ENCODE measurements at regions not wholly inside any gene's neighbourhood (a gene's known extent, or its start where the extent isn't known, plus 50 kb on each side); places are given as distances from the start of the nearest gene placed in this dataset.

DNA sequence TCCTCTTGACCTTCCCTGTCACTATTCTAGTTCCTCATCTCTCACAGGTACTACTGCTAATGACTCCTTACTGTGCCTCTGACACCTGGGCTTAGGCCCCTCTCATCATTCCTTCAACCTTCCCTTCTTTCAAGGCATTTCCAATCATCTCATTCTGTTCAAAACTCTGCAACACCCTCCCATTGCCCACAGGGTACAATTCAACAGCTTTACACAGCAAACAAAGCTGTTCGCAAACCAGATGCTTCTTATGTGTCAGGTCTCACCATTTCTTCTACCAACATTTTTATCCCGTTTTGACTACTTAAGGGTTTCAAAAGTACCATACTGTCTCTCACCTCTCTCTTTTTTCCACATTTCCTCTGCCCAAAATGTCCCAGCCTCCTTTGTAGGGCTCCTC, 84.4 kb upstream of the ID4 start:
- H3K9me3 ChIP-seq (ENCODE audit: severe bottlenecking) = no peaks in the 10 kb centered on the region
- no peaks in the 10 kb centered on the region for H3K27me3 ChIP-seq (ENCODE audit: insufficient read depth, poor library complexity, severe bottlenecking)
- DNase-seq (ENCODE audit: low spot score) (no peak), ATAC-seq (ENCODE audit: low read depth) (no peak)
- H3K4me1 ChIP-seq (ENCODE audit: insufficient read depth, poor library complexity, severe bottlenecking) = peaks cover 9% of the 10 kb centered on the region
- no peak overlapping the region for H3K27ac ChIP-seq (ENCODE audit: poor library complexity, severe bottlenecking)
- TF ChIP-seq CTCF (IDR thresholded peaks at IDR 0.05; ENCODE audit: poor library complexity, severe bottlenecking) = no peak
- no peak overlapping the region for H3K4me3 ChIP-seq (ENCODE audit: severe bottlenecking)
- H3K36me3 ChIP-seq (ENCODE audit: low read depth) = no peaks in the 10 kb centered on the region

DNA sequence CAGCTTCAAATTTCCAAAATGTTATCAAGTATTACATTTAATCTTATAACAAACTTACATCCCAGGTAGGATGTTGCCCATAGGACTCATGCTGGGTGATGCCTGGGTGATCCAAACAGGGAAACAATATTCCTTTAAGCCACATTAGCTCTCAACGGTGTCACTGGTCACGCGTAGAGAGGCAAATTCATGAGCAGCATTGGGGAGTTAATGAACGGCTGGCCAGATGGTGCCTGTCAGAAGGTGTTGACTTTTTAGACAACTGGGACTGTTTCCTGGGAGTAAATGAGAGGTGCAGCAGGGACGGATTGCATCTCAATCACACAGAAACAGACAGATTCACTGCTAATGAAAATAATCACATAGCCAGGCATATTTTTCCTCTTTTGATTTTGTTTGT, 83.3 kb upstream of the ID4 start:
- no peak overlapping the region for H3K4me3 ChIP-seq (ENCODE audit: severe bottlenecking)
- TF ChIP-seq CTCF (IDR thresholded peaks at IDR 0.05; ENCODE audit: poor library complexity, severe bottlenecking) = no peak
- H3K4me1 ChIP-seq (ENCODE audit: insufficient read depth, poor library complexity, severe bottlenecking) = peaks cover 14% of the 10 kb centered on the region
- H3K27ac ChIP-seq (ENCODE audit: poor library complexity, severe bottlenecking) = no peak overlapping the region
- H3K36me3 ChIP-seq (ENCODE audit: low read depth) = no peaks in the 10 kb centered on the region
- H3K27me3 ChIP-seq (ENCODE audit: insufficient read depth, poor library complexity, severe bottlenecking) = no peaks in the 10 kb centered on the region
- ATAC-seq (ENCODE audit: low read depth) = no peak
- no peaks in the 10 kb centered on the region for H3K9me3 ChIP-seq (ENCODE audit: severe bottlenecking)
- DNase-seq (ENCODE audit: low spot score) = no peak

GRCh38 chr6:19754686-19755085, 82.5 kb upstream of the ID4 start:
- H3K27me3 ChIP-seq (ENCODE audit: insufficient read depth, poor library complexity, severe bottlenecking) = no peaks in the 10 kb centered on the region
- H3K36me3 ChIP-seq (ENCODE audit: low read depth) = no peaks in the 10 kb centered on the region
- H3K9me3 ChIP-seq (ENCODE audit: severe bottlenecking) = no peaks in the 10 kb centered on the region
- H3K4me3 ChIP-seq (ENCODE audit: severe bottlenecking) = no peak overlapping the region
- no peak overlapping the region for H3K27ac ChIP-seq (ENCODE audit: poor library complexity, severe bottlenecking)
- peaks cover 22% of the 10 kb centered on the region for H3K4me1 ChIP-seq (ENCODE audit: insufficient read depth, poor library complexity, severe bottlenecking)
- DNase-seq (ENCODE audit: low spot score) (no peak), ATAC-seq (ENCODE audit: low read depth) (no peak)
- no peak for TF ChIP-seq CTCF (IDR thresholded peaks at IDR 0.05; ENCODE audit: poor library complexity, severe bottlenecking)

GRCh38 chr6:19755181-19755580, 82.0 kb upstream of the ID4 start:
- no peak for ATAC-seq (ENCODE audit: low read depth)
- Histone ChIP-seq H3K27ac (ENCODE audit: poor library complexity, severe bottlenecking) (no peak overlapping the region), H3K4me1 (ENCODE audit: insufficient read depth, poor library complexity, severe bottlenecking) (peaks cover 26% of the 10 kb centered on the region), H3K27me3 (ENCODE audit: insufficient read depth, poor library complexity, severe bottlenecking) (no peaks in the 10 kb centered on the region), H3K4me3 (ENCODE audit: severe bottlenecking) (no peak overlapping the region), H3K9me3 (ENCODE audit: severe bottlenecking) (no peaks in the 10 kb centered on the region), H3K36me3 (ENCODE audit: low read depth) (no peaks in the 10 kb centered on the region)
- no peak for DNase-seq (ENCODE audit: low spot score)
- TF ChIP-seq CTCF (IDR thresholded peaks at IDR 0.05; ENCODE audit: poor library complexity, severe bottlenecking) = no peak

GRCh38 chr6:19757036-19757435, 80.1 kb upstream of the ID4 start:
- Histone ChIP-seq H3K27me3 (ENCODE audit: insufficient read depth, poor library complexity, severe bottlenecking) (no peaks in the 10 kb centered on the region), H3K36me3 (ENCODE audit: low read depth) (no peaks in the 10 kb centered on the region), H3K27ac (ENCODE audit: poor library complexity, severe bottlenecking) (peak overlapping the region; percentile 35), H3K9me3 (ENCODE audit: severe bottlenecking) (no peaks in the 10 kb centered on the region), H3K4me3 (ENCODE audit: severe bottlenecking) (no peak overlapping the region), H3K4me1 (ENCODE audit: insufficient read depth, poor library complexity, severe bottlenecking) (peaks cover 26% of the 10 kb centered on the region)
- ATAC-seq (ENCODE audit: low read depth) (peak; percentile 28; the same call in 1 of the 3 replicates), DNase-seq (ENCODE audit: low spot score) (no peak)
- no peak for TF ChIP-seq CTCF (IDR thresholded peaks at IDR 0.05; ENCODE audit: poor library complexity, severe bottlenecking)

Data from RWPE2 (cell line).